Hepatic stellate cell (primary cell): ENCODE measurements at regions not wholly inside any gene's neighbourhood (a gene's known extent, or its start where the extent isn't known, plus 50 kb on each side); places are given as distances from the start of the nearest gene placed in this dataset.

Source experiments
- DNase-seq: peaks from one replicate; pipeline ENCODE4 v3.0.0; 2011; ENCODE audit warnings: low spot score

- DNase-seq = no peak
These were observed 111.0 kb downstream of the CHST1 start for GRCh38 chr11:45554230-45554967.

- DNase-seq = no peak
These were observed 112.0 kb downstream of the CHST1 start for GRCh38 chr11:45553383-45553936.

DNA sequence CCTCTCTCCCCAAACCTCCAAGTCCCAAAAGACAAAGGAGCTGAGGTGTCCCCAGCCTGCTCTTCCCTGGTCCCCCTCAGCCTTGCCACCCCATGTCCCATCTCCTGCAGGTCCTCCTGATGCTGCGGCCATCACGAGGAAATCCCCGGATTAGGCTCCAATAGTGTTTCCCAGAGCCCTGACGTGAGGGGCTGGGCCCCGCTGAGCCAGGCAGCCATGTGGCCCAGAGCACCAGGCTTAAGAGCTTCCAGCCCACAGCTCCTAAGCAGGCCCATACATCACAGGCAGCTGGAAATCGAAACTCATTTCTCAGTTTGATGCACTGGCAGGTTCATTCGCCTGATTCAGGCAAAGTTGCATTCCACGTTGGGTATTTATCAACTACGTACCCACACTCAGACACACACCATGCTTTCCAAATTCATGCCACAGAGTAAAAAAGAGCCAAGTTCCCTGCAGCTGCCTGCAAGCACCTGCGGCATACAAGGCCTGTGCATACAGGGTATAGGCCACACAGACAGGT, 114.2 kb downstream of the CHST1 start:
- no peak for DNase-seq

DNA sequence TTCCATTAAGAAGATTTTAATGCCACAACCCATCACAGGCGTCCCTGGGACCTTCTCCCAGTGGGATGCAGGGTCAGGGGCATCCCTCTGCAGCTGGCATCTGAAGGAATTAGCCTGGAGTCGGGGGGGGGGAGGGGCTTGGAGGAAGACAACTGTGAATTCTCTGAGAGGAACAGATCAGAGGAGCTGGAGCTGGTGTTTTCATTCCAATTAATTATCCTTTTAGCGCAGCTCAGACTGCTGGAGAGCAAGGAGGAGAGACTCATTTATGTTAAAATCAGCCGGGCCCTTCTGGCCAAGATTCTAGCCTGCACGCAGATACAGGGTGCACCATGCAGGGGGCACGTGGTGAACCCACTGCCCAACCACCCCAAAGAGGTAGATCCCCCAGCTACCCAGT, 116.2 kb downstream of the CHST1 start:
- no peak for DNase-seq

GRCh38 chr11:45546366-45546765, 119.1 kb downstream of the CHST1 start:
- DNase-seq = no peak

- no peak for DNase-seq
These were observed 120.6 kb downstream of the CHST1 start for GRCh38 chr11:45544826-45545225.

GRCh38 chr11:45543808-45544422, 121.5 kb downstream of the CHST1 start:
- no peak for DNase-seq

DNA sequence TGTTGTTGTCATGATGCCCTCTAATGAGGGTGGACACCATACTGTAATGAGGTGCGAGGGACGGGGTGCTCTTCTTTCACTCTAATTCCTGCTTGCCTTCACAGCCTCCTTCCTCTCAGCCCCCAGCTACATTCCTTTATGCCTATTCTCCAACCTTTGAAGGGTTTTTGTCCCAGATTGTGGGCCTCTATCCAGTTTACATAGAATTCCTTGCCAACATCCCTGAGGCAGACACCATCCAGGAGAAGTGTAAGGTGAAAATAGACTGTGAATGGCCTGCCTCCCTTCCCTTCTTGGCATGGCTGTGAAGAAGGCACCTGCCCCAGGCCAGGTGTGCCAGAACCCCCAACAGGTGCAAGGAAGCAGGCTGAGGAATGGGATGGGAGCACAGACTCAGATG, 122.3 kb downstream of the CHST1 start:
- no peak for DNase-seq

DNA sequence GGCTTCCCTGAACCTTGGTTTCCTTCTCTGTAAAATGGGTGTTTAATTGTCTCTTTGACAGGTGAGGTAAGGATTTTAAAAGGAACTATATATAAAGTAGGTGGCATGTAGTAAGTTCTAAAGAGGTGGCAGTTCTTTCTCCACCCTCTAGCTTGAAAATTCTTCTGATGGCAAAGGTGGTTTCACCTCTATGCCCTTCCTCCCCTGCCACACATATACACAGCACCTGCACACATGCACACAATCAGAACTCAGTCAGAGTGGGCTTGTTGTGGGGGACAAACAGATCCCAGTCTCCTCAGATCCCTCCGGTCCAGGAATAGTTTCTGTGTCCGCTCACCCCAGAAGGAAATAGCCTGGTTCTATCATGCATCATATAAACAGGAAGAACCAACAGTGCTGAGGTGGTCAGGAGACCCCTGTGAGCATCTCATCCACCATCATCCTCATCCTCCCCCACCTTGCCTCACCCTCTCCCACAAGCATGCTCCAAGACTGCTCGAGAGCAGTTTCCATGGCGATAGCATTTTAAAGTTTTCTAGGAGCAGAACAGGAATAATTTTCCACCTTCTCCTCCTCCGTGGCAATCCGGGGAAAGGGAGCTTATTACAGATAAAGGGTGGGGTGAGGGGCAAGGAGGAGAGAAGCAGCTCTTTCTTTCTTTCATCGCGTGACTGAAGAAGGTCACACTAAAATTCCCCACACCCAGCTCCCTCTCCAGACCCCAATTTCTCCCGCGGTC, 123.6 kb downstream of the CHST1 start:
- no peak for DNase-seq

DNA sequence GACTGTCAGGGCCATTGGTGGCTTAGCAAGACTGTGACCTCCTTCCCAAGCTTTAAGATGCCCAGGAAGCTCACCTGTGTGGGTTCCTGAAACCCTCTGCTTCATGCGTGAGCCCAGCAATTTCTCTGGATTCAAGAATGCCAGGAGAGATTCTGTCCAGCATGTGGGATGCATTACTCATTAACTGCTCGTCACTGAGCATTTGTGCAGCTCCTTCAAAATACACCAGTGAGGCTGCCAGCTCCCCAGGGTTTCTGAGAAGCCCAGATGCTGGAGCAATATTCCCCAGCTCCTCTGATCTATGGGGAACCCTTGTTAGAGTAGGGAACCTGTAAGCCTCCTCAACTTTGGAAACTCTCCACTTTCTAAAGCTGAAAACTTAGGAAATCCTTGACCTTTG, 126.5 kb downstream of the CHST1 start:
- no peak for DNase-seq

GRCh38 chr11:45538363-45538762, 127.1 kb downstream of the CHST1 start:
- no peak for DNase-seq

DNA sequence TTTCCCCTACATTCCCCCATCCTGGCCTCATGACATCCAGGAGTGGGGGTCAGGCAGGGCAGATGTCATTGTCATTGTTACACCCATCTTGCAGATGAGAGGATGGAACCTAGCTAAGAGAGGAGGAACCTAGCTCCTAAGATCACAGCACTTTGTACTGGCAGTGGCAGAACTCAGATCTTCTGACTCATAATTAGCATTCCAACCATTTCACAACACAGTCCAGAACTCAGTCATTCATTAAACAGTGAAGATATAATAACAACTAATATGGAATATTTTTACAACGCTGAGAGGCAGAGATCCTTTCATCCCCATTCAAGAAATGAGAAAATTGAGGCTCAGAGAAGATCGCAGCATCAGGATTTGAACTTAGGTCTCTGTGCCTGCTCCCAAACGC, 127.8 kb downstream of the CHST1 start:
- no peak for DNase-seq

DNA sequence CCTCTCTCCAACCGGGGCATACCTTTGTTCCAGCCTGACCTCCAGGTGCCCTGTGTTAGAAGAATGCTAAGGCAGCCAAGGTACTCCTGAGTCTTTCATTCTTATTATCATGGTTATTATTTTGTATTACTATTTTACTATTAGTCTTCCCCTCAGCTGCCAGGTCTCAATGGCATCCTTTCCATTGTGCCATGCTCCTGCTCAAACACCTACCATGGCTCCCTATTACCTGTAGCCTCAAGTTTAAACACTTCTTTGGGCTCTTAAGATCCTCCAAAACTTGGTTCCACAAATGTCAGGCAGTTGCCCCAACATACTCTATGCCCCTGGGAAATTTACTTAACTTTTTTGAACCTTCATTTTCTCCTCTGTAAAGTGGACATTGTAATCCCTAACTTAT, 130.4 kb downstream of the CHST1 start:
- no peak for DNase-seq

GRCh38 chr11:45534132-45534531, 131.3 kb downstream of the CHST1 start:
- no peak for DNase-seq

DNA sequence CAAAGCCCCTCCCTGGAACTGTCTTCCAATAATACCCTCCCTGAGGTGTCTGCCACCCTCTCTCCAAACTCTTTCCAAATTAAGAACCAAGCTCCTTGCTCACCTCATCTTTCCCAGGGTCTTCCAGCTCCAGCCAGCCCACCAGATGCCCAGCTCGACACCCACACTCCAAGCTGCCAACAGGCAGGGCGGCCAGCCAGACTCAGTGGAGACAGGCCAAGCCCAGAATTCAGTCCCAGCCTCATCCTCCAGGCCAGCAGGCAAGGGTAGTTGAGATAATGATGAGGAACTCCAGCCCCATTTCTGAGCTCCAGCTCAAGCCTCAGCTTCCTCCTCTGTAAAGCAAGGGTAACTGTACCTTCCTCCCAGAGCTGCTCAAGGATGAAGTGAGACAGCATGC, 132.9 kb downstream of the CHST1 start:
- no peak for DNase-seq

DNA sequence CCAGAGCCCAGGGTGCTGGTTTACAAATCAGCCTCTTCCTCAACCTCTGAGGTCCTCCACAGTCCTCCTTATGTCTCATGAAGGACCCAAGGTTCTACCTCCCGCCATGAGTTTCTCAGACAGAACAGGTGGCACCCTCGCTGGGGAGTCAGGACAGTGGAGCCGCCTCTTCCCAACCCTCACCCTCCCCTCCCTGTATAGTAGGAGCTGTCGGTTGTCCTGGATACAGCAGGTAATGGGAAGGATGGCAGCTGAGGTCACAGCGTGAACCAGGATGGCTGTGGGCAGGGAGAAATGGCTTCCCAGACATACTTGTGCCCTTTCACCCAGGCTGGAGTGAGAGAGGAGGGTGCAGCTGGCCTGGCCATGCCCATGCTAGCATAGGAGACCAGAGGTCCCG, 134.6 kb downstream of the CHST1 start:
- no peak for DNase-seq

GRCh38 chr11:45530111-45530510, 135.3 kb downstream of the CHST1 start:
- DNase-seq = no peak

DNA sequence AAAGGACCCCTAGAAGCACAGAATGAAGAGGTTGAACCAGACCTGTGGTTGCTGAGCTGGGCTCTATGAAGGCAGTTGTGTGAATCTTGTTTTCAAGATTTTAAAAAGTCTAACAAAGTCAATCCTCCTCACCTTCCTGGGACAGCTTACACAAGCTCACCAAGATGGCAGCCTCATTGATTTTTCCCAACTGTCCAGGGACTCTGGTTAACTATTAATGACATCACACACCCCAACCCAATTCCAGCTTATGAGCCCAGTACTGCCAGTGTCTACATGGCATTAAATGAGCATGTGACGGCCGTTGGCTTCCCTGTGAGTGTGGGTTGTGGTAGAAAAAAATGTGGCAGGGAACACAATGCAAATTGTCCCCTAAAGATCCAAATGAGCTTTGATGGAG, 137.0 kb downstream of the CHST1 start:
- no peak for DNase-seq

DNA sequence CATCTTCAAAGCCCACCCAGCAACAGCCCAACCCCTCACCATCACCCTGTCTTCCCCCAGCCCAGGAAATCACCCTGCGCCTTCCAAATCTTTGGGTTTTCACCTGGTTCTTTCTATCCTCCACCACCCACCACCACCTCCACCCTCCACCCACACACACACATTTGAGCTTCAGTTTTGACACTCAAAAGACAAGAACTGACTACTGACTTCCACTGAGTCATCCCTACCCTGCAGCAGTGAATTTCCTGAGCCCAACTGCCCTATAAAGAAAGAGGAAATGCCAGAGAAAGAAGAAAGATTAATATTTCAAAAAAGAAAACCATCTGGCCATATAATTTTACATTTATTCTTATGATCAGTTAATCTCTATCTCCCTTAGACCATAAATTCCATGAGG, 137.5 kb downstream of the CHST1 start:
- DNase-seq = no peak

- DNase-seq = no peak
These were observed 140.0 kb downstream of the CHST1 start for GRCh38 chr11:45525393-45525792.

DNA sequence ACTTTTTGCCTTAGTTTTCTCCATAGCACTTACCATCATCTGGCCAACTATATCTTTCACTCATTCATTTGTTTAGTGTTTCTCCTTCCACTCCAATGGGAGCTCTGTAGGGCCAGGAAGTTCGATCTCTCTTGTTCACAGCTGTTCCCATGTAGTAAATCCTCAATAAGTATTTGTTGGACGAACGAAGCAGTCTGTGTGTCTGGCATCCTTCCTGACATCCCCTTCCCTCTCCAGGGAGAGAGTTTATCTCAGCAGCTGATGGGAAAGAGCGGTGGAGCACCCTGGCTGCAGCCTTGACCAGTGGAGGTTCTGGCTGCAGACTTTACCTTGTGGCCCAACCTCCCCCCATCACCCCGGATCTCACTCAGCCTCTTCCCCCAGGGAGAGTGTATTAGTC, 141.7 kb downstream of the CHST1 start:
- DNase-seq = no peak

GRCh38 chr11:45518833-45519535, 146.4 kb downstream of the CHST1 start:
- DNase-seq = no peak
